PC-9 (cell line): ENCODE measurements at regions not wholly inside any gene's neighbourhood (a gene's known extent, or its start where the extent isn't known, plus 50 kb on each side); places are given as distances from the start of the nearest gene placed in this dataset.
A peak's percentile ranks its signal among the peaks of the same experiment; 100 is the strongest.

Source experiments
- BruUV-seq: library from RNA; stranded (reverse); fragments of 400-500 nt; replicated peaks from 2 replicates; lab custom pipeline; 2021; lab: Mats Ljungman, UMichigan
- CTCF ChIA-PET: fragments of 300-600 bp; sonication (Branson Sonifier 250); formaldehyde crosslinking; loops from one replicate; lab custom pipeline; 2022; ENCODE audit warnings: antibody characterized with exemption; lab: Charles Lee
- POLR2A ChIA-PET: fragments of 300-600 bp; sonication (Branson Sonifier 250); formaldehyde crosslinking; loops from one replicate; lab custom pipeline; 2022; ENCODE audit warnings: antibody characterized with exemption; ENCODE audit not compliant: unreplicated experiment; lab: Charles Lee
- DNase-seq, 2 experiments: peaks; one replicate each; pipeline versions ENCODE4 v3.0.0 to v3.0.0-alpha.2; 2015 to 2022; ENCODE audit warnings: mixed read lengths in 1 of 2
- H2AFZ ChIP-seq: fragments of 200-600 bp; sonication (generic); 2 replicates; pipeline ENCODE4 v1.8.1; 2017; ENCODE audit warnings: antibody characterized with exemption
- H3F3A ChIP-seq: fragments of 200-600 bp; sonication (generic); 2 replicates; pipeline ENCODE4 v1.8.1; 2017; ENCODE audit warnings: antibody characterized with exemption, mild to moderate bottlenecking, low read depth; ENCODE audit not compliant: insufficient read depth
- H3K27ac ChIP-seq: fragments of 200-600 bp; sonication (generic); 2 replicates; pipeline ENCODE4 v1.6.1; 2016; ENCODE audit warnings: mixed run types
- H3K27me3 ChIP-seq: fragments of 200-600 bp; sonication (generic); 2 replicates; pipeline ENCODE4 v1.6.1; 2016; ENCODE audit warnings: low read depth, mixed run types; ENCODE audit not compliant: insufficient read depth
- H3K36me3 ChIP-seq: fragments of 200-600 bp; sonication (generic); 2 replicates; pipeline ENCODE4 v1.6.1; 2016; ENCODE audit warnings: low read depth, mixed run types
- H3K4me1 ChIP-seq: fragments of 200-600 bp; sonication (generic); replicated peaks from 2 replicates; pipeline ENCODE4 v1.6.1; 2016; ENCODE audit warnings: mixed run types; ENCODE audit not compliant: insufficient read depth
- H3K4me2 ChIP-seq: fragments of 200-600 bp; sonication (generic); 2 replicates; pipeline ENCODE4 v1.6.1; 2017; ENCODE audit warnings: mixed run types
- H3K4me3 ChIP-seq: fragments of 200-600 bp; sonication (generic); 2 replicates; pipeline ENCODE4 v1.6.1; 2016; ENCODE audit warnings: mixed run types
- H3K79me2 ChIP-seq: fragments of 200-600 bp; sonication (generic); 2 replicates; pipeline ENCODE4 v1.6.1; 2017; ENCODE audit warnings: low read depth, mixed run types
- H3K9me2 ChIP-seq: fragments of 200-600 bp; sonication (generic); 2 replicates; pipeline ENCODE4 v1.8.1; 2017; ENCODE audit warnings: mild to moderate bottlenecking; ENCODE audit not compliant: insufficient read depth
- H3K9me3 ChIP-seq: fragments of 200-600 bp; sonication (generic); 2 replicates; pipeline ENCODE4 v1.8.1; 2016; ENCODE audit warnings: low read depth; ENCODE audit not compliant: insufficient read depth
- H4K20me1 ChIP-seq: fragments of 200-600 bp; sonication (generic); 2 replicates; pipeline ENCODE4 v1.8.1; 2017; ENCODE audit not compliant: insufficient read depth
- EZH2 ChIP-seq: fragments of 200-600 bp; sonication (generic); IDR thresholded peaks from 2 replicates; pipeline ENCODE4 v1.8.0; 2017; ENCODE audit warnings: antibody characterized with exemption, low read depth
- intact Hi-C: fragments of 100-400 bp; cut with micrococcal nuclease; formaldehyde crosslinking; loops from one replicate; pipeline ENCODE4 v1.10.0; 2022; ENCODE audit not compliant: unreplicated experiment
- TF ChIP-seq, protein P1 (sequence below): fragments of 200-600 bp; sonication (generic); conservative IDR thresholded peaks from 2 replicates; pipeline ENCODE4 v1.6.1; 2017; ENCODE audit warnings: mixed run types, antibody characterized with exemption, mild to moderate bottlenecking, moderate library complexity

DNA sequence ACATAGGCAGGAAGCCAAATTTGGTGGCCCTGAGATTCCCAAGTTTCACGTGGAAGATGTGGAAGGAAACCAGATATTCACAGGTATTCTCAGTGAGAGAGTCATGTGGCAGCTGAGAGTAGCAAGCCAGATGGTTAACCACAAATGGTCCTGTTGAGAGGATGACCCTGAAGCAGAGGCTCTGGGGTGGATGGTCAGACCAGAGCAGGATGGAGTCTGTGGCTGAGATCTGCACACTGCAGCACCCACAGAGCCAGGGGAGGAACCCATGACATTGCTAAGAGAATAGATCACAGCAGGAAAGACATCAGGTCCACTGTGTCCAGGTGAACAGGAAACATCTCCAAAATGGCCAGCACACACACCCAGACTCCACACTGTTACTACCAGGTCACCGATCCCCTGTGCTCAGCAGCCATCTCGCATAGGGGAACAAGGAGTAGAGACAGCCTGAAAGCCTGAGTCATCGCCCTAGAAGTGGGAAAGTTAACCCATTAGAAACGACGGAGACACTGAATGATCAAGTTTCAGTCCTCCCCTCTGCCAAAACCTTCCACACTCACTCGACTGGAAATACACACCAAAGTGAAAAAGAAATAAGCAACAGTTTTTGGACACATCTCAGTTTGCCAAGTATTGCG is 160.0 kb downstream of the RBM26 start:
- BruUV-seq: no TSS peak
- Histone ChIP-seq H3K4me2 (no peak overlapping the region), H3K27ac (no peak overlapping the region), H3F3A (no peaks in the 10 kb centered on the region), H3K4me3 (no peak overlapping the region), H4K20me1 (no peaks in the 10 kb centered on the region), H2AFZ (no peak overlapping the region; the same call in 1 of the 2 replicates), H3K27me3 (no peaks in the 10 kb centered on the region), H3K9me3 (no peaks in the 10 kb centered on the region), H3K9me2 (no peaks in the 10 kb centered on the region), H3K79me2 (no peaks in the 10 kb centered on the region), H3K4me1 (no peaks in the 10 kb centered on the region), H3K36me3 (no peaks in the 10 kb centered on the region)
- intact Hi-C loops: no loop called here
- TF ChIP-seq EZH2: no peak
- TF ChIP-seq, protein P1, sequence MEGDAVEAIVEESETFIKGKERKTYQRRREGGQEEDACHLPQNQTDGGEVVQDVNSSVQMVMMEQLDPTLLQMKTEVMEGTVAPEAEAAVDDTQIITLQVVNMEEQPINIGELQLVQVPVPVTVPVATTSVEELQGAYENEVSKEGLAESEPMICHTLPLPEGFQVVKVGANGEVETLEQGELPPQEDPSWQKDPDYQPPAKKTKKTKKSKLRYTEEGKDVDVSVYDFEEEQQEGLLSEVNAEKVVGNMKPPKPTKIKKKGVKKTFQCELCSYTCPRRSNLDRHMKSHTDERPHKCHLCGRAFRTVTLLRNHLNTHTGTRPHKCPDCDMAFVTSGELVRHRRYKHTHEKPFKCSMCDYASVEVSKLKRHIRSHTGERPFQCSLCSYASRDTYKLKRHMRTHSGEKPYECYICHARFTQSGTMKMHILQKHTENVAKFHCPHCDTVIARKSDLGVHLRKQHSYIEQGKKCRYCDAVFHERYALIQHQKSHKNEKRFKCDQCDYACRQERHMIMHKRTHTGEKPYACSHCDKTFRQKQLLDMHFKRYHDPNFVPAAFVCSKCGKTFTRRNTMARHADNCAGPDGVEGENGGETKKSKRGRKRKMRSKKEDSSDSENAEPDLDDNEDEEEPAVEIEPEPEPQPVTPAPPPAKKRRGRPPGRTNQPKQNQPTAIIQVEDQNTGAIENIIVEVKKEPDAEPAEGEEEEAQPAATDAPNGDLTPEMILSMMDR: no peak
- ChIA-PET CTCF (no interaction called here), POLR2A (no interaction called here)
- no peak for DNase-seq

- Histone ChIP-seq H2AFZ (0 out of 2 replicates have a peak overlapping the region, but pooled peaks have one; percentile 25), H3K9me3 (no peaks in the 10 kb centered on the region; the same call in 1 of the 2 replicates), H3F3A (no peaks in the 10 kb centered on the region), H3K79me2 (no peaks in the 10 kb centered on the region), H3K4me2 (no peak overlapping the region), H4K20me1 (no peaks in the 10 kb centered on the region), H3K36me3 (no peaks in the 10 kb centered on the region), H3K4me1 (no peaks in the 10 kb centered on the region), H3K9me2 (no peaks in the 10 kb centered on the region), H3K27me3 (no peaks in the 10 kb centered on the region), H3K4me3 (no peak overlapping the region), H3K27ac (no peak overlapping the region)
- BruUV-seq: no TSS peak
- DNase-seq: no peak
- ChIA-PET CTCF (no interaction called here), POLR2A (no interaction called here)
- TF ChIP-seq EZH2: no peak
- TF ChIP-seq, protein P1: no peak
- intact Hi-C loops: no loop called here
Measured at GRCh38 chr13:79241697-79242096, 164.4 kb downstream of the RBM26 start.

DNA sequence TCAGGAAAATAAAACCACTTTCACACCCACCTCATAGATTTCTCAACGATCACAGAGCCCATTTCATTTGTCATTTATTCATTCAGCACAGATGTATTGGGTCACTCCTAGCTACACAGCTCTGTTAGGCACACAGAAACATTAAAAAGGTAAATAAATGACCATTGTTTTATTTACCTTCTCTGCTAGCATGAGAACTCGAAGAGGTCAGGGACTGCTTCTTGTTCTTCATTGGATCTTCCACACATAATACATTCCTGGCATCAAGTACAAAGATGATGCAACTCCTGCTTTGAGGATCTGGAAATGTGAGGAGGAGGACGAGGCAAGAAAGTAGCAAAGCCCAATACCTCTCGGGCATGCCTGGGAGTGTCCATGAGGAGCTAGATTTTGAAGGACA is 168.1 kb downstream of the RBM26 start:
- no peaks in the 10 kb centered on the region for H3K79me2 ChIP-seq
- BruUV-seq: no TSS peak
- no peak overlapping the region for H3K4me3 ChIP-seq
- peak in 1 of 2 experiments; percentile 36 for DNase-seq
- H3K9me2 ChIP-seq: no peaks in the 10 kb centered on the region
- no peaks in the 10 kb centered on the region for H3K4me1 ChIP-seq
- H3K36me3 ChIP-seq: no peaks in the 10 kb centered on the region
- H2AFZ ChIP-seq: peak overlapping the region; percentile 17; the same call in 1 of the 2 replicates
- POLR2A ChIA-PET: no interaction called here
- H3K9me3 ChIP-seq: no peaks in the 10 kb centered on the region; the same call in 1 of the 2 replicates
- intact Hi-C loops: no loop called here
- no peaks in the 10 kb centered on the region for H3F3A ChIP-seq
- no peaks in the 10 kb centered on the region for H4K20me1 ChIP-seq
- CTCF ChIA-PET: no interaction called here
- H3K4me2 ChIP-seq: no peak overlapping the region
- H3K27me3 ChIP-seq: no peaks in the 10 kb centered on the region
- TF ChIP-seq, protein P1: no peak
- TF ChIP-seq EZH2: no peak
- no peak overlapping the region for H3K27ac ChIP-seq
